HEK293 (cell line): ENCODE measurements at regions not wholly inside any gene's neighbourhood (a gene's known extent, or its start where the extent isn't known, plus 50 kb on each side); places are given as distances from the start of the nearest gene placed in this dataset.
"Not testable (repeated sequence)": the region's sequence is repeated elsewhere in the genome, so short reads cannot be mapped to it uniquely, and the experiment has no call there.

ENCODE experiments used
- CTCF ChIA-PET: fragments of 350-600 bp; formaldehyde crosslinking; extraction: SDS; loops from one replicate; lab custom pipeline; 2021; ENCODE audit warnings: antibody characterized with exemption; lab: Yijun Ruan, JAX
- POLR2A ChIA-PET: fragments of 300-600 bp; formaldehyde crosslinking; extraction: SDS; loops from one replicate; lab custom pipeline; 2020; ENCODE audit warnings: antibody characterized with exemption, inconsistent platforms; lab: Yijun Ruan, JAX
- H3K27ac ChIP-seq: fragments of 200-500 bp; sonication (Bioruptor generic); 2 replicates; pipeline ENCODE4 v1.5.1; 2014; ENCODE audit warnings: low read depth, low read length, control low read depth, inconsistent platforms; ENCODE audit errors: extremely low read depth
- H3K36me3 ChIP-seq, 2 experiments: fragments of 200-500 bp in 1 of 2; sonication (Bioruptor generic) in 1 of 2; 1 replicate in 1 of 2; 2 replicates in 1 of 2; pipeline ENCODE4 v1.5.1; 2014 to 2017; ENCODE audit warnings: inconsistent platforms in 2 of 2, low read length in 2 of 2; ENCODE audit not compliant: control insufficient read depth in 2 of 2, insufficient read depth in 1 of 2
- H3K4me1 ChIP-seq: fragments of 200-500 bp; sonication (Bioruptor generic); 2 replicates; pipeline ENCODE4 v1.5.1; 2014; ENCODE audit warnings: mild to moderate bottlenecking, low read length, inconsistent platforms; ENCODE audit not compliant: control insufficient read depth, insufficient read depth
- H3K4me3 ChIP-seq: 2 replicates; pipeline ENCODE4 v1.5.1; 2011; ENCODE audit warnings: low read depth, mild to moderate bottlenecking, control low read depth, low read length, moderate library complexity
- H3K9me3 ChIP-seq: fragments of 200-500 bp; sonication (Bioruptor generic); 2 replicates; pipeline ENCODE4 v1.5.1; 2014; ENCODE audit warnings: low read depth, low read length, inconsistent platforms; ENCODE audit not compliant: control insufficient read depth, insufficient read depth
- AEBP2 ChIP-seq: fragments of 450-650 bp; formaldehyde crosslinking; IDR thresholded peaks from 2 replicates; pipeline ENCODE4 v1.5.1; 2016; ENCODE audit warnings: missing biosample characterization, missing genetic modification characterization, borderline replicate concordance
- GLIS2 ChIP-seq: fragments of 450-650 bp; formaldehyde crosslinking; IDR thresholded peaks from 2 replicates; pipeline ENCODE4 v1.5.1; 2016; ENCODE audit warnings: missing biosample characterization, missing genetic modification characterization
- PATZ1 ChIP-seq: fragments of 450-650 bp; formaldehyde crosslinking; IDR thresholded peaks from 2 replicates; pipeline ENCODE4 v1.5.1; 2016; ENCODE audit warnings: missing biosample characterization, missing genetic modification characterization
- SP7 ChIP-seq: fragments of 450-650 bp; formaldehyde crosslinking; IDR thresholded peaks from 2 replicates; pipeline ENCODE4 v1.5.1; 2016; ENCODE audit warnings: missing biosample characterization, missing genetic modification characterization
- ZBTB21 ChIP-seq: fragments of 450-650 bp; formaldehyde crosslinking; IDR thresholded peaks from 2 replicates; pipeline ENCODE4 v1.5.1; 2017; ENCODE audit warnings: missing biosample characterization, missing genetic modification characterization
- ZBTB7A ChIP-seq: fragments of 450-650 bp; formaldehyde crosslinking; IDR thresholded peaks from 2 replicates; pipeline ENCODE4 v1.5.1; 2016; ENCODE audit warnings: low read depth, missing biosample characterization, missing genetic modification characterization
- ZFHX2 ChIP-seq: fragments of 450-650 bp; formaldehyde crosslinking; conservative IDR thresholded peaks from 2 replicates; pipeline ENCODE4 v1.5.1; 2016; ENCODE audit warnings: missing biosample characterization, missing genetic modification characterization
- ZNF112 ChIP-seq: fragments of 450-650 bp; formaldehyde crosslinking; IDR thresholded peaks from 2 replicates; pipeline ENCODE4 v1.5.0; 2017; ENCODE audit warnings: missing biosample characterization, missing genetic modification characterization
- ZNF248 ChIP-seq: fragments of 450-650 bp; formaldehyde crosslinking; IDR thresholded peaks from 2 replicates; pipeline ENCODE4 v1.5.1; 2017; ENCODE audit warnings: missing biosample characterization, missing genetic modification characterization
- ZNF302 ChIP-seq: fragments of 450-650 bp; formaldehyde crosslinking; IDR thresholded peaks from 2 replicates; pipeline ENCODE4 v1.5.1; 2016; ENCODE audit warnings: missing biosample characterization, missing genetic modification characterization, low read depth
- ZNF362 ChIP-seq: fragments of 450-650 bp; formaldehyde crosslinking; IDR thresholded peaks from 2 replicates; pipeline ENCODE4 v1.5.1; 2016; ENCODE audit warnings: missing biosample characterization, missing genetic modification characterization
- ZNF394 ChIP-seq: fragments of 450-650 bp; formaldehyde crosslinking; IDR thresholded peaks from 2 replicates; pipeline ENCODE4 v1.5.1; 2016; ENCODE audit warnings: missing biosample characterization, missing genetic modification characterization, mild to moderate bottlenecking, moderate library complexity, borderline replicate concordance
- ZNF423 ChIP-seq: fragments of 450-650 bp; formaldehyde crosslinking; IDR thresholded peaks from 2 replicates; pipeline ENCODE4 v1.5.1; 2016; ENCODE audit warnings: missing biosample characterization, missing genetic modification characterization
- ZNF510 ChIP-seq: fragments of 450-650 bp; formaldehyde crosslinking; IDR thresholded peaks from 2 replicates; pipeline ENCODE4 v1.5.1; 2018; ENCODE audit warnings: mild to moderate bottlenecking, missing genetic modification characterization, missing biosample characterization; ENCODE audit not compliant: insufficient replicate concordance
- ZNF513 ChIP-seq: fragments of 450-650 bp; IDR thresholded peaks from 2 replicates; pipeline ENCODE4 v1.5.1; 2018; ENCODE audit warnings: missing biosample characterization, missing genetic modification characterization
- ZNF768 ChIP-seq: fragments of 450-650 bp; formaldehyde crosslinking; IDR thresholded peaks from 2 replicates; pipeline ENCODE4 v1.5.1; 2018; ENCODE audit warnings: missing biosample characterization, mild to moderate bottlenecking, missing genetic modification characterization
- TF ChIP-seq, protein P1 (sequence below): fragments of 450-650 bp; formaldehyde crosslinking; IDR thresholded peaks from 2 replicates; pipeline ENCODE4 v1.5.1; 2016; ENCODE audit warnings: missing biosample characterization, missing genetic modification characterization, borderline replicate concordance
- TF ChIP-seq, protein P2 (sequence below): fragments of 450-650 bp; formaldehyde crosslinking; IDR thresholded peaks from 2 replicates; pipeline ENCODE4 v1.5.1; 2016; ENCODE audit warnings: missing biosample characterization, missing genetic modification characterization
- TF ChIP-seq, protein P3 (sequence below): fragments of 450-650 bp; formaldehyde crosslinking; IDR thresholded peaks from 2 replicates; pipeline ENCODE4 v1.5.1; 2016; ENCODE audit warnings: missing biosample characterization, missing genetic modification characterization

DNA sequence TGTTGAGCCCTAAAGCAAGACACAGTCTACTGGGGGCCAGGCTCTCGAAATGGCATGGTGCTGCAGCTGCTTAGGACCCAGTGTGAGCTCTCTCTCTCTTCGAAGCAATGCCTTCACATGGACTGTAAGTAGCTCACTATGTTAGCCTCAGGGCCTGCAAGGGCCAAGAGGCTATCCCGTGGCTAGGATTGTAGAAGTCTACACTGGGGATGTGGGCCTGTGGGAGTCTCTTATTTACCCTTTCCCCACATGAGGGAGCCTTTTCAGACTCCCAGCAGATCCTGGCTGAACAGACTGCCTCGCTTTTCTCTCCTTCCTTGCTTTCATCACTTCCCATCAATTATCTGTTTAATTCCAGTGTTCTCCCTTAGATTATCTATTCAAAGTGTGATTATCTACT is 101.4 kb downstream of the GPR65 start:
- H3K27ac ChIP-seq, result no peak overlapping the region
- no peaks in the 10 kb centered on the region for H3K4me1 ChIP-seq
- no peaks in the 10 kb centered on the region for H3K9me3 ChIP-seq
- ChIA-PET POLR2A (no interaction called here), CTCF (no interaction called here)
- TF ChIP-seq ZNF112 (no peak), GLIS2 (no peak), ZNF394 (tag by site-specific recombination) (no peak), PATZ1 (tag by site-specific recombination) (no peak), ZNF248 (tag by site-specific recombination) (no peak), ZNF513 (tag by site-specific recombination) (no peak), ZNF302 (tag by site-specific recombination) (no peak), ZNF768 (tag by site-specific recombination) (no peak), SP7 (no peak), ZBTB7A (tag by site-specific recombination) (no peak), AEBP2 (tag by site-specific recombination) (no peak), ZBTB21 (no peak), ZFHX2 (tag by site-specific recombination) (no peak), ZNF362 (tag by site-specific recombination) (no peak), ZNF510 (tag by site-specific recombination) (no peak), ZNF423 (tag by site-specific recombination) (no peak)
- TF ChIP-seq, protein P1, sequence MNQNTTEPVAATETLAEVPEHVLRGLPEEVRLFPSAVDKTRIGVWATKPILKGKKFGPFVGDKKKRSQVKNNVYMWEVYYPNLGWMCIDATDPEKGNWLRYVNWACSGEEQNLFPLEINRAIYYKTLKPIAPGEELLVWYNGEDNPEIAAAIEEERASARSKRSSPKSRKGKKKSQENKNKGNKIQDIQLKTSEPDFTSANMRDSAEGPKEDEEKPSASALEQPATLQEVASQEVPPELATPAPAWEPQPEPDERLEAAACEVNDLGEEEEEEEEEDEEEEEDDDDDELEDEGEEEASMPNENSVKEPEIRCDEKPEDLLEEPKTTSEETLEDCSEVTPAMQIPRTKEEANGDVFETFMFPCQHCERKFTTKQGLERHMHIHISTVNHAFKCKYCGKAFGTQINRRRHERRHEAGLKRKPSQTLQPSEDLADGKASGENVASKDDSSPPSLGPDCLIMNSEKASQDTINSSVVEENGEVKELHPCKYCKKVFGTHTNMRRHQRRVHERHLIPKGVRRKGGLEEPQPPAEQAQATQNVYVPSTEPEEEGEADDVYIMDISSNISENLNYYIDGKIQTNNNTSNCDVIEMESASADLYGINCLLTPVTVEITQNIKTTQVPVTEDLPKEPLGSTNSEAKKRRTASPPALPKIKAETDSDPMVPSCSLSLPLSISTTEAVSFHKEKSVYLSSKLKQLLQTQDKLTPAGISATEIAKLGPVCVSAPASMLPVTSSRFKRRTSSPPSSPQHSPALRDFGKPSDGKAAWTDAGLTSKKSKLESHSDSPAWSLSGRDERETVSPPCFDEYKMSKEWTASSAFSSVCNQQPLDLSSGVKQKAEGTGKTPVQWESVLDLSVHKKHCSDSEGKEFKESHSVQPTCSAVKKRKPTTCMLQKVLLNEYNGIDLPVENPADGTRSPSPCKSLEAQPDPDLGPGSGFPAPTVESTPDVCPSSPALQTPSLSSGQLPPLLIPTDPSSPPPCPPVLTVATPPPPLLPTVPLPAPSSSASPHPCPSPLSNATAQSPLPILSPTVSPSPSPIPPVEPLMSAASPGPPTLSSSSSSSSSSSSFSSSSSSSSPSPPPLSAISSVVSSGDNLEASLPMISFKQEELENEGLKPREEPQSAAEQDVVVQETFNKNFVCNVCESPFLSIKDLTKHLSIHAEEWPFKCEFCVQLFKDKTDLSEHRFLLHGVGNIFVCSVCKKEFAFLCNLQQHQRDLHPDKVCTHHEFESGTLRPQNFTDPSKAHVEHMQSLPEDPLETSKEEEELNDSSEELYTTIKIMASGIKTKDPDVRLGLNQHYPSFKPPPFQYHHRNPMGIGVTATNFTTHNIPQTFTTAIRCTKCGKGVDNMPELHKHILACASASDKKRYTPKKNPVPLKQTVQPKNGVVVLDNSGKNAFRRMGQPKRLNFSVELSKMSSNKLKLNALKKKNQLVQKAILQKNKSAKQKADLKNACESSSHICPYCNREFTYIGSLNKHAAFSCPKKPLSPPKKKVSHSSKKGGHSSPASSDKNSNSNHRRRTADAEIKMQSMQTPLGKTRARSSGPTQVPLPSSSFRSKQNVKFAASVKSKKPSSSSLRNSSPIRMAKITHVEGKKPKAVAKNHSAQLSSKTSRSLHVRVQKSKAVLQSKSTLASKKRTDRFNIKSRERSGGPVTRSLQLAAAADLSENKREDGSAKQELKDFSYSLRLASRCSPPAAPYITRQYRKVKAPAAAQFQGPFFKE (tag by site-specific recombination), result no peak
- TF ChIP-seq, protein P2, sequence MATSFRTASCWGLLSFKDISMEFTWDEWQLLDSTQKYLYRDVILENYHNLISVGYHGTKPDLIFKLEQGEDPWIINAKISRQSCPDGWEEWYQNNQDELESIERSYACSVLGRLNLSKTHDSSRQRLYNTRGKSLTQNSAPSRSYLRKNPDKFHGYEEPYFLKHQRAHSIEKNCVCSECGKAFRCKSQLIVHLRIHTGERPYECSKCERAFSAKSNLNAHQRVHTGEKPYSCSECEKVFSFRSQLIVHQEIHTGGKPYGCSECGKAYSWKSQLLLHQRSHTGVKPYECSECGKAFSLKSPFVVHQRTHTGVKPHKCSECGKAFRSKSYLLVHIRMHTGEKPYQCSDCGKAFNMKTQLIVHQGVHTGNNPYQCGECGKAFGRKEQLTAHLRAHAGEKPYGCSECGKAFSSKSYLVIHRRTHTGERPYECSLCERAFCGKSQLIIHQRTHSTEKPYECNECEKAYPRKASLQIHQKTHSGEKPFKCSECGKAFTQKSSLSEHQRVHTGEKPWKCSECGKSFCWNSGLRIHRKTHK (tag by site-specific recombination), result no peak
- TF ChIP-seq, protein P3, sequence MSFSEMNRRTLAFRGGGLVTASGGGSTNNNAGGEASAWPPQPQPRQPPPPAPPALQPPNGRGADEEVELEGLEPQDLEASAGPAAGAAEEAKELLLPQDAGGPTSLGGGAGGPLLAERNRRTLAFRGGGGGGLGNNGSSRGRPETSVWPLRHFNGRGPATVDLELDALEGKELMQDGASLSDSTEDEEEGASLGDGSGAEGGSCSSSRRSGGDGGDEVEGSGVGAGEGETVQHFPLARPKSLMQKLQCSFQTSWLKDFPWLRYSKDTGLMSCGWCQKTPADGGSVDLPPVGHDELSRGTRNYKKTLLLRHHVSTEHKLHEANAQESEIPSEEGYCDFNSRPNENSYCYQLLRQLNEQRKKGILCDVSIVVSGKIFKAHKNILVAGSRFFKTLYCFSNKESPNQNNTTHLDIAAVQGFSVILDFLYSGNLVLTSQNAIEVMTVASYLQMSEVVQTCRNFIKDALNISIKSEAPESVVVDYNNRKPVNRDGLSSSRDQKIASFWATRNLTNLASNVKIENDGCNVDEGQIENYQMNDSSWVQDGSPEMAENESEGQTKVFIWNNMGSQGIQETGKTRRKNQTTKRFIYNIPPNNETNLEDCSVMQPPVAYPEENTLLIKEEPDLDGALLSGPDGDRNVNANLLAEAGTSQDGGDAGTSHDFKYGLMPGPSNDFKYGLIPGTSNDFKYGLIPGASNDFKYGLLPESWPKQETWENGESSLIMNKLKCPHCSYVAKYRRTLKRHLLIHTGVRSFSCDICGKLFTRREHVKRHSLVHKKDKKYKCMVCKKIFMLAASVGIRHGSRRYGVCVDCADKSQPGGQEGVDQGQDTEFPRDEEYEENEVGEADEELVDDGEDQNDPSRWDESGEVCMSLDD, result no peak
- no peak overlapping the region for H3K4me3 ChIP-seq
- no peaks in the 10 kb centered on the region for H3K36me3 ChIP-seq

- H3K27ac ChIP-seq, H3K4me3 ChIP-seq, H3K9me3 ChIP-seq, POLR2A ChIA-PET, CTCF ChIA-PET, H3K4me1 ChIP-seq, H3K36me3 ChIP-seq: not testable (repeated sequence)
These were observed 122.7 kb downstream of the GPR65 start for GRCh38 chr14:88127669-88128068.
